ENCODE measurements at regions not wholly inside any gene's neighbourhood (a gene's known extent, or its start where the extent isn't known, plus 50 kb on each side); places are given as distances from the start of the nearest gene placed in this dataset.

DNA sequence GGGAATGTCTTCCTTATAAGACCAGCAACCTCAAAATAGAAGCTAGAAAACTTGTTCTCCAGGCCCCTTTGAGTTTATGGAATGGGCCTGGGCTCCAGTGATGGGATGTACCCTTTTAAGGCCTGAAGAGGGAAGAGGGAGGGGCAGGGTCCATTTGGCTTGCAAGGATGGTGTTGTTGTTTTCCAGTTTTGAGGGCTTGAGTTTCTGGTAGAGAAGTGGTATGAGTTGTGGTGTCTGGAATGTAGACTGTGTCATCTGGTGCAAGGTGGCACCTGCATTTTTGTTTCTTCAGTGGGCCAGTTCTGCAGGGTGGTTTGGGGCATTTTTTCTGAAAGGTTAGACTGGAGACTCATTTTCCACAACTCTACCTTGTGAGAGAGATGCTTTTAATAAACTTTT lies 90.1 kb downstream of the ZNF777 start:
- Mint-ChIP-seq H3K27me3 (ENCODE audit: low read depth in 3 of 3) (peaks cover 1 to 8% (median 4%) of the 10 kb centered on the region in 3 donors), H3K36me3 (no peaks in the 10 kb centered on the region), H3K27ac (no peak overlapping the region), H3K9me3 (peaks cover 9 to 41% (median 32%) of the 10 kb centered on the region in 7 donors), H3K4me1 (no peaks in the 10 kb centered on the region), H3K4me3 (no peak overlapping the region)
- no peaks in the 10 kb centered on the region for H3K27me3 ChIP-seq (ENCODE audit: control insufficient read depth in 2 of 2, insufficient read depth in 2 of 2, low read length in 2 of 2)
- H3K4me2 ChIP-seq (replicated peaks; ENCODE audit: extremely low read depth, low read length, poor library complexity, severe bottlenecking): no peak overlapping the region
- peaks cover 18% of the 10 kb centered on the region in 2 donors for H3K9me3 ChIP-seq (replicated peaks in 1 of 2; ENCODE audit: control insufficient read depth in 1 of 2, insufficient read depth in 1 of 2, low read length in 2 of 2)
- no peaks in the 10 kb centered on the region for H3K79me2 ChIP-seq (ENCODE audit: insufficient read depth, low read length)
- no peak for TF ChIP-seq CTCF (IDR thresholded peaks at IDR 0.05)
- H2AFZ ChIP-seq (ENCODE audit: insufficient read depth, low read depth, low read length, poor library complexity, severe bottlenecking): no peak overlapping the region
- H4K20me1 ChIP-seq (ENCODE audit: insufficient read depth, low read length): no peaks in the 10 kb centered on the region
- intact Hi-C loops (cut with micrococcal nuclease): no loop called here
- no peaks in the 10 kb centered on the region for H3K4me1 ChIP-seq (ENCODE audit: control insufficient read depth in 1 of 2, insufficient read depth in 2 of 2, low read length in 2 of 2)
- no peak overlapping the region for H3K9ac ChIP-seq (ENCODE audit: insufficient read depth, low read length, poor library complexity, severe bottlenecking)
- H3K36me3 ChIP-seq (replicated peaks in 1 of 2; ENCODE audit: control insufficient read depth in 1 of 2, insufficient read depth in 2 of 2, low read length in 2 of 2): no peaks in the 10 kb centered on the region
- H3K27ac ChIP-seq (ENCODE audit: low read depth in 1 of 2, low read length in 2 of 2): no peak overlapping the region
- no peak for DNase-seq
- H3K4me3 ChIP-seq (replicated peaks in 1 of 3; ENCODE audit: low read depth in 2 of 3, low read length in 3 of 3): no peak overlapping the region

GRCh38 chr7:149373089-149373488 lies 87.8 kb downstream of the ZNF777 start:
- 100% methylated on average over 1 of the region's 1 CpG for WGBS (ENCODE audit: insufficient coverage)
- Histone ChIP-seq H3K27ac (ENCODE audit: low read depth in 1 of 2, low read length in 2 of 2) (no peak overlapping the region), H3K4me3 (replicated peaks in 1 of 3; ENCODE audit: low read depth in 2 of 3, low read length in 3 of 3) (no peak overlapping the region), H3K4me1 (ENCODE audit: control insufficient read depth in 1 of 2, insufficient read depth in 2 of 2, low read length in 2 of 2) (no peaks in the 10 kb centered on the region), H3K79me2 (ENCODE audit: insufficient read depth, low read length) (no peaks in the 10 kb centered on the region), H3K9me3 (replicated peaks in 1 of 2; ENCODE audit: control insufficient read depth in 1 of 2, insufficient read depth in 1 of 2, low read length in 2 of 2) (peaks cover 18 to 24% of the 10 kb centered on the region in 2 donors), H3K4me2 (replicated peaks; ENCODE audit: extremely low read depth, low read length, poor library complexity, severe bottlenecking) (no peak overlapping the region), H4K20me1 (ENCODE audit: insufficient read depth, low read length) (no peaks in the 10 kb centered on the region), H3K9ac (ENCODE audit: insufficient read depth, low read length, poor library complexity, severe bottlenecking) (no peak overlapping the region), H3K27me3 (ENCODE audit: control insufficient read depth in 2 of 2, insufficient read depth in 2 of 2, low read length in 2 of 2) (no peaks in the 10 kb centered on the region), H3K36me3 (replicated peaks in 1 of 2; ENCODE audit: control insufficient read depth in 1 of 2, insufficient read depth in 2 of 2, low read length in 2 of 2) (no peaks in the 10 kb centered on the region), H2AFZ (ENCODE audit: insufficient read depth, low read depth, low read length, poor library complexity, severe bottlenecking) (no peak overlapping the region)
- no peak for DNase-seq
- intact Hi-C loops (cut with micrococcal nuclease): no loop called here
- Mint-ChIP-seq H3K27ac (no peak overlapping the region), H3K36me3 (no peaks in the 10 kb centered on the region), H3K4me3 (no peak overlapping the region), H3K9me3 (peaks cover 12 to 45% (median 35%) of the 10 kb centered on the region in 7 donors), H3K27me3 (ENCODE audit: low read depth in 3 of 3) (peaks cover 1 to 3% (median 2%) of the 10 kb centered on the region in 3 donors), H3K4me1 (no peaks in the 10 kb centered on the region)
- no peak for TF ChIP-seq CTCF (IDR thresholded peaks at IDR 0.05)

Measured in CD14-positive monocyte (primary cell).